Medulla oblongata (tissue), 1 donor: ENCODE measurements at regions not wholly inside any gene's neighbourhood (a gene's known extent, or its start where the extent isn't known, plus 50 kb on each side); places are given as distances from the start of the nearest gene placed in this dataset.

Experiments
- DNase-seq: peaks from one replicate; pipeline ENCODE4 v3.0.0-alpha.2; 2015; ENCODE audit errors: extremely low spot score

DNA sequence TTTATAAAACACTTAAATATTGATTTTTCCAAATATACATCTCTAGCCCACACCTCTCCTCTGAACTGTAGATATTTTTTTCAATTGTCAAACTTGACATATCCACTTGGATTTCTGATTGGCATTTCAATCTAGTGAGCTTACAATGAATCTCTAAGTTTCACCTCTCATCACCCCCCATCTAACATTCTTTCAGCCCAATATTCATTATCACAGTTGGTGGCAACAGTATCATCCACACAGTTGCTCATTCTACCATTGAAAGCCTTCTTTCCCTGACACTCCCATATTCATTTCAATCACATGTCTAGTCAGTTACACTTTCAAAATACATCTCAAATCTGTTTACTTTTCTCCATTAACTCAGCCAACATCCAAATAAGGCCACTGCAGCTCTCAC is 385.2 kb downstream of the PCDH20 start:
- no peak for DNase-seq

- DNase-seq, result no peak
Observed at GRCh38 chr13:61029064-61029463, 386.6 kb downstream of the PCDH20 start.

DNA sequence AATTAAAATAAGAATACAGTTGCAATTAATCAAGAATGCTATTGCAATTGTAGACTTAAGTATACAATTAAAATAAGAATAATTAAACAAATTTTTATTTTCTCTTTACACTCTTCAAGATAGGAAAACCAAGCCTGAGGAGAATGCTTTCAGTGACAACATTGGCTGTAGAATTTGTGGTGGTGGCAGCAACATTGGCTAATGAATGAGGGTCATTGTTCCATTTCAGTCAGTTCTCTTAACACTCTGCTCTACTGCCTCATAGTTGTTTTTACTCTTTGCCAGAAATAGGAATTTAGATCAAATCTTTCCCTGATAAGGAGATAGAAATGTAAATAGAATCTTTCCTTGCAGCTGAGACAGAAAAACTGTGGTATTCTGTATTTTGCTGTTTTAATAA is 391.6 kb downstream of the PCDH20 start:
- DNase-seq, result peak; percentile 77

GRCh38 chr13:61021838-61022237 is 393.8 kb downstream of the PCDH20 start:
- no peak for DNase-seq

- DNase-seq, result no peak
Observed at GRCh38 chr13:61013796-61014195, 401.9 kb downstream of the PCDH20 start.

DNA sequence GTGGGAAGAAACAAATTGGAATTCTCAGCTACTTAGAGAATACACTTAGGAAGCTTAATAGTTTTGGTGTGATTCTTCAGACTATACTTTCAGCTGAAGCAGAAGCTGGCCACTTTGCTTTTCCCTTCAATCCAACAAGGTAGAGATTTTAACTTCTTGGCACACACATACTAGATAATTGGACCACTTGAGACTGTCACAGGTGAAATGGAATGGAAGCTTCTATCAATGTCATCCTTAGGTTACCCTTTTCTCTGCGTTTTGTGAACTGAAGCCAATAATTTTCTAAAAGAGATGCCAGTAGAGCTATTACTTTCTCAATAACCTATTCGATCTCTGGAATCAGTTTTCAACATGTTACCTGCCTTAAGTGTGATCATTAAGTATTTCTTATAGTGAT is 405.3 kb downstream of the PCDH20 start:
- DNase-seq, result no peak

DNA sequence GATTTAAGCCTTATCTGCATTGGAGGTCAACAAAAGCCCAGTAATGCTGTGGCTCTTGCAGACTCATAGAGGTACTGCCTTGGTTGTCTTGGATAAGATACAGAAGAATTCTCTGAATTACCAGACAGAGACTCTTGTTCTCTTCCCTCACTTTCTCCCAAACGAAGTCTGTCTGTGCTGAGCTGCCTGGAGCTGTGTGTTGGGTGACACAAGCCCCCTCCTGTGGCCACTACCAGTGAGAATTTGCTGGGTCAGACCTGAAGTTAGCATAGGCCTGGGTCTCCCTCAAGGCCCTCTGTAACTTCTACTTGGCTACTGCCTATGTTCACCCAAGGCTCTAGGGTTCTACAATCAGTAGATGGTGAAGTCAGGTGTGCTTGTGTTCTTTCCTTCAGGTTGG is 413.0 kb downstream of the PCDH20 start:
- DNase-seq, result no peak

DNA sequence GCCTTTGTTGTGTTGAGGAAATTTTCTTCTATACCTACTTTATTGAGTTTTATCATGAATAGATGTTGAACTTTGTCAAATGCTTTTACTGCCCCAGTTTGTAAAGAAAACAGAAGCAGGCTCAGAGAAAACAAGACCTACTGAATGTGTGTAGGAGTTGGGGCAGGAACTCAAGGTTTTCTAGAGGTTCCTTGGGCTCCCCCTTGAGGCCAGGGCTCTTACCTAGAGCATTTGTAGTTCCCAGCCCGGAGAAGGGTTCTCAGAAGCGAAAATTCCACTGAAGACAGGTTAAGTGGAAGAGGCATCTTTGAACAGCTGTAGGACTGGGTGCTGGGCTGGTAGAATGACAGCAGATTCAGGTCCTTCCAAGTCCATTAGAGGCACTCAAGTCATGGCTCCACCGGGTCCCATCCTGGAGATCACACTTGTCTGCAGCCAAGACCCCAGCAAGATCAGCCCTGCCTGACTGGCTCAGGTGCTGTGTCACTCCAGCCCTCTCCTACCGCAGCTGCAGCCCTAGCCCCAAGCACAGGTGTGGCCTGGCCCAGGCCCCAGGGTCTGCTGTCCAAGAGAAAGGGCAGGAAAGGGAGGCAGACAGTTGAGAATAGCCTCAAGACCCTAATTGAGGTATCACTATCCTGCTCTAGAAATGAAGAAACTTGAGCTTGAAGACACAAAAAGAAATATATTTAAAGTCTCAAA is 425.5 kb downstream of the PCDH20 start:
- DNase-seq, result no peak

DNA sequence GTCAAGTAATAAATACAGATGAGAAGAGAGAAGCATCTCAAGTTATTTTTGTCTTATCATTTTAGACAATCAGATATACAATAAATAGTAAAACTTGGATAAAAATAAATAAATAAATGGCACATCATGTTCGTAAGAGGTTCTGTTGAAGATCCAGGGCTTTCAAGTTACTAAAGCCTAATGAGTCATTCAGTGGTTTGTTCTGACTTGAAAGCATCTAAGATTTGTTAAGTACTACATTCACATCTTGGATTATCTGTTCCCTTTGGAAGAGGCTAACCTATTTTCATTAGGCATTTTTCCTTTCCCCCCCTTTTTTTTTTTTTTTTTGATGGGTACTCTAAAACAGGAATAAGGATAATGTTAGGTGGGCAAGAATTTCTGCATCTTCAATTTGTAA is 429.3 kb downstream of the PCDH20 start:
- no peak for DNase-seq

GRCh38 chr13:60981407-60981806 is 434.2 kb downstream of the PCDH20 start:
- DNase-seq, result no peak

DNA sequence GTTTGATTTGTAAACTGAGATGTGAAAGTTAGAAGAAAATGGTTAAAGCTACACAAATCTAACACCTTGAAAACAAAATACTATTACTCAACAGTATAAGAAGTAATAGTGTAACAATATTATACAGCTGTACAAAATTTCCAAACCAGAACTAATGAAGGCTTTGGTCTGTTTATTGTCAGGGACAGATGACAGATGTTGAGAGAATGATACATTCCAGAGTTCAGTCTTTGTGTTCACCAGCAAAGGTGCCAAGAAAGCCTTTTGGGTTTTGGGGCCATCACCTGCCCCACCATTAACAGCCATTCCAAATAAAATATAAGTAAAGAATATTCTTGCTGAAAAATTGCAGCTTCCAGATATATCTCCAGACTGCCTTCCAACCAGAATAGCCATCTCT is 439.3 kb downstream of the PCDH20 start:
- DNase-seq, result no peak

- no peak for DNase-seq
Observed at GRCh38 chr13:60974296-60974695, 441.4 kb downstream of the PCDH20 start.

- no peak for DNase-seq
Observed at GRCh38 chr13:60973529-60973928, 442.1 kb downstream of the PCDH20 start.

DNA sequence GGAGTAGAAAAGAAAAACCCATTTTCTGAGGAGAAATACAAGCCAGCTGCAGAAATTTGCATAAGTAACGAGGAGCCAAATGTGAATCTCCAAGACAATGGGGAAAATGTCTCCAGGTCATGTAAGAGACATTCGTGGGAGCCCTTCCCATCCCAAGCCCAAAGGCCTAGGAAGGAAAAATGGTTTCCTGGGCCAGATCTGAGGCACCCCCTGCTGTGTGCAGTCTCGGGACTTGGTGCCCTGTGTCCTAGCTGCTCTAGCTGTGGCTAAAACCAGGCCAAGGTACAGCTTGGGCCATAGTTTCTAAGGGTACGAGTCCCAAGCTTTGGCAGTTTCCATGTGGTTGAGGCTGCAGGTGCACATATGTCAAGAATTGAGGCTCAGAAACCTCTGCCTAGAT is 444.9 kb downstream of the PCDH20 start:
- no peak for DNase-seq

- DNase-seq, result no peak
Observed at GRCh38 chr13:60969656-60970055, 446.0 kb downstream of the PCDH20 start.

DNA sequence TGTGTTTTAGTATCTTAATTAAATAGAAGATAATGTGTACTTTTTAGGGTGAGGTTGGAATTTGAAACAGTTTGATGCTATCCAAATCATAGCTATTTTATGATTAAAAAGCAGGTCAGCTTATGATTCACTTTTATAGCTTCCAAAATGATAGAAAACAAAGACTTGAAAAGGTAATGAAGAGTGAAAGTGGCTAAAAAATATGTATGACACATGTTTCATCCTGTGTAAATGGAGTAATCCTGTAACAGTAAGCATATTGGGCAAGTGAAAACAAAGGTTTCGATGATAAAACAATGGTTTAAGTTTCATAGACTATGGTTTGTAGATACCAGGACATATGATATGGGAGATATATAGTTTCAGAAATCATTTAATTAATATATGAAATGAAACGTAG is 456.2 kb downstream of the PCDH20 start:
- no peak for DNase-seq

GRCh38 chr13:60957816-60958215 is 457.8 kb downstream of the PCDH20 start:
- DNase-seq, result no peak

- DNase-seq, result no peak
Observed at GRCh38 chr13:60945396-60945795, 470.3 kb downstream of the PCDH20 start.

DNA sequence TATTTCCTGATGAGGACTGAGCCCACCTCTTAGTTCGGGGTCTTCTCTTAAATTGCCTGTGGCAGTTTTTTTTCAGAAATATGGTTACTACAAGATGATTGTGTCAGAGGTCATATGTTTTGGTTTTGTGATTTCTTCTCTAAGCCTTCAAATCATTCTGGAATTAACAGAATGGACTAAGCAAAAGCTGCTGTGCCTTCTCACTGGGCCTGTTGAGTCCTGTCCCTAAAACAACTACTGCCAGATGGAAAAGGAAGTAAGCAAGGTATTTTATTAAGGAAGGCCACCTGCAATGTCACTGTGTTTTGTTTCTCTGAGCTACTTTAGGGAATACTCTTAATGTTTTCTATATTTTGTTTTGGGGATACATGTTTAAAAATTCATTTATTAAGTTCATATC is 470.8 kb downstream of the PCDH20 start:
- DNase-seq, result no peak

DNA sequence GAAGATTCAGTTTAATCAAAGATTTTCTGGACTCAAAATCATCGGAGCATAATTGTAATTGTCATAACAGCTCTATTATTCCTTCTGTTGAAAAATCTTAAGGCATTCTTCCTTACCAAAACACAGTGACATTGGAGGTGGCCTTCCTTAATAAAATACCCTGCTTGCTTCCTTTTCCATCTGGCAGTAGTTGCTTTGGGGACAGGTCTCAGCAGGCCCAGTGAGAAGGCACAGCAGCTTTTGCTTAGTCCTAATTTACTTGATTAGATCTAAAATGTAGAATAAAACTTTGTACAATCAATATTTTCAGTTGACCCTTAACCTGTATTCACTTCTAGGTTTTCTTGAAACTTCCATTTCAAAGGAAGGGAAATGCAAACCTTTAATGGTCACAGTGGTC is 471.6 kb downstream of the PCDH20 start:
- DNase-seq, result no peak

GRCh38 chr13:60936281-60936680 is 479.4 kb downstream of the PCDH20 start:
- no peak for DNase-seq

DNA sequence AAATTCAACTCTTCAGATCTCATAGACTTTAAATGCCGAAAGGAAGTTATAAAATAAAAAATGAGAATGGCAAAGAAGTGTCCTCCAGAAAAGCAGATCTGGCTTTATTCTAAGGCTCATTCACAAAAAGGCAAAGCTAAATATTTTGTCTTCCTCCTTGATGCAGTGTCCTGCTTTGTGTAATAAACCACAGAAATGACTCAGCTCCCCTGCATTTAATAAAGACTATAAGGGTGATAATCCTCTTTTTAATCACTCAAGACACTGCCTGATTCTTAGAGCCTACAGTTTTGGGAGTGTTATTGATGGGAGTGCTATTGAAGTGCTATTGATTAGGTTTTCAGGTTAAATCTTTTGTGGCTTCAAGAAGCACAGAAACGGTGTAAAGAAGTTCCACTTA is 482.0 kb downstream of the PCDH20 start:
- DNase-seq, result no peak

DNA sequence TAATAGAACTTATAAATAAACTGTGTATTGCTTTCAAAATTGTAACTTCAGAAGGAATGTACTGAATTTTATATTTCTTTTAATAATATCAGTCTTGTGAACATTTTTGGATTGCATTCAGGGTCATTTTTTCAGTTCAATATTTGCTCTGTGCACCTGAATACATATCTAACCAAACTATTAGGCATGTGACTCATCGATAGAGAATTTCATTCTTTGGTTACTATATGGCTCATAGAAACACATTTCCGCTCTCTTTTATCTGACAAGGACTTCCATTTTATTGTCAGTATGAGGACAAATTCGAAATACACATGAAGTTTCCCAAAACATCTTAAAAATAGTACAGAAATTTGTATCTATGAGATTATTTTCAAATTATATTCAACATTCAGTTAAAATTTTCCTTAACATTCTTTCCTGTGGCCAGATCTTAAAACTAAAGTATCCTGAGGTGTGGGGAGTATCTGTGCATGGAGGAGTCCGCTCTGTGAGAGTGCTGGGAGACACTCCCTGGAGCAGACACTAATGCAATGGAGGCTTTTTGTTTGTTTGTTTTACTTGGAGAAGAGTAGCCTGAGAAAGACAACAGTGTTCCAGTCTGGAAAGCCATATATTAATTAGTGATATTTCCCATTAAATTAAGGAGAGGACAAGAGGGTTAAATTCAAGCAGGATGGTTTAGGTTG is 483.6 kb downstream of the PCDH20 start:
- no peak for DNase-seq

DNA sequence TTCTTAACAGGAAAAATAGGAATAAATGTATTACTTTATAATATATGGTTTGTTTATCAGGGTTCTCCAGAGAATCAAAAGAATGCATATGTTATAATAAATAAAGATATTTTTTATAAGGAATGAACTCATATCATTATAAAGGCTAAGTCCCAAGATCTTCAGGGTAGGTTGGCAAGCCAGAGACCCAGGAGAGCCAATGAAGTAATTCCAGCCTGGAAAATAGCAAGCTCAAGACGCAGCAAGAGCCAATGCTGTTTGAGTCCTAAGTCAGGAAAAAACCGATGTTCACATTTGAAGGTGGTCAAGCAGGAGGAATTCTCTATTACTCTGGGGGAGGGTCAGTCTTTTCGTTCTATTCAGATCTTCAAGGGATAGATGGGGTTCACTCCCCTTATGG is 490.0 kb downstream of the PCDH20 start:
- no peak for DNase-seq
